ENCODE measurements at regions not wholly inside any gene's neighbourhood (a gene's known extent, or its start where the extent isn't known, plus 50 kb on each side); places are given as distances from the start of the nearest gene placed in this dataset.

GRCh38 chr10:2130705-2131305 is 393.5 kb upstream of the ADARB2 start:
- no peak for DNase-seq (ENCODE audit: low spot score)
- ATAC-seq (ENCODE audit: low read depth): no peak
- Histone ChIP-seq H3K9me3 (ENCODE audit: severe bottlenecking) (no peaks in the 10 kb centered on the region), H3K27me3 (ENCODE audit: insufficient read depth, poor library complexity, severe bottlenecking) (no peaks in the 10 kb centered on the region), H3K27ac (ENCODE audit: poor library complexity, severe bottlenecking) (no peak overlapping the region), H3K4me1 (ENCODE audit: insufficient read depth, poor library complexity, severe bottlenecking) (no peaks in the 10 kb centered on the region), H3K36me3 (ENCODE audit: low read depth) (no peaks in the 10 kb centered on the region), H3K4me3 (ENCODE audit: severe bottlenecking) (no peak overlapping the region)
- TF ChIP-seq CTCF (IDR thresholded peaks at IDR 0.05; ENCODE audit: poor library complexity, severe bottlenecking): no peak

- ATAC-seq (ENCODE audit: low read depth): no peak
- no peak for DNase-seq (ENCODE audit: low spot score)
- H3K4me1 ChIP-seq (ENCODE audit: insufficient read depth, poor library complexity, severe bottlenecking): no peaks in the 10 kb centered on the region
- no peak overlapping the region for H3K27ac ChIP-seq (ENCODE audit: poor library complexity, severe bottlenecking)
- H3K4me3 ChIP-seq (ENCODE audit: severe bottlenecking): no peak overlapping the region
- TF ChIP-seq CTCF (IDR thresholded peaks at IDR 0.05; ENCODE audit: poor library complexity, severe bottlenecking): no peak
- no peaks in the 10 kb centered on the region for H3K9me3 ChIP-seq (ENCODE audit: severe bottlenecking)
- H3K36me3 ChIP-seq (ENCODE audit: low read depth): no peaks in the 10 kb centered on the region
- H3K27me3 ChIP-seq (ENCODE audit: insufficient read depth, poor library complexity, severe bottlenecking): no peaks in the 10 kb centered on the region
Measured at GRCh38 chr10:2128991-2129390, 391.7 kb upstream of the ADARB2 start.

- Histone ChIP-seq H3K4me1 (ENCODE audit: insufficient read depth, poor library complexity, severe bottlenecking) (peaks cover 28% of the 10 kb centered on the region), H3K4me3 (ENCODE audit: severe bottlenecking) (no peak overlapping the region), H3K27me3 (ENCODE audit: insufficient read depth, poor library complexity, severe bottlenecking) (no peaks in the 10 kb centered on the region), H3K27ac (ENCODE audit: poor library complexity, severe bottlenecking) (no peak overlapping the region), H3K9me3 (ENCODE audit: severe bottlenecking) (no peaks in the 10 kb centered on the region), H3K36me3 (ENCODE audit: low read depth) (no peaks in the 10 kb centered on the region)
- TF ChIP-seq CTCF (IDR thresholded peaks at IDR 0.05; ENCODE audit: poor library complexity, severe bottlenecking): no peak
- ATAC-seq (ENCODE audit: low read depth) (no peak), DNase-seq (ENCODE audit: low spot score) (no peak)
Measured at GRCh38 chr10:2124135-2124534, 386.8 kb upstream of the ADARB2 start.

- Histone ChIP-seq H3K4me1 (ENCODE audit: insufficient read depth, poor library complexity, severe bottlenecking) (peaks cover 43% of the 10 kb centered on the region), H3K27me3 (ENCODE audit: insufficient read depth, poor library complexity, severe bottlenecking) (no peaks in the 10 kb centered on the region), H3K9me3 (ENCODE audit: severe bottlenecking) (no peaks in the 10 kb centered on the region), H3K4me3 (ENCODE audit: severe bottlenecking) (no peak overlapping the region), H3K27ac (ENCODE audit: poor library complexity, severe bottlenecking) (peak overlapping the region; percentile 75), H3K36me3 (ENCODE audit: low read depth) (no peaks in the 10 kb centered on the region)
- peak; percentile 69 for ATAC-seq (ENCODE audit: low read depth)
- no peak for DNase-seq (ENCODE audit: low spot score)
- no peak for TF ChIP-seq CTCF (IDR thresholded peaks at IDR 0.05; ENCODE audit: poor library complexity, severe bottlenecking)
Measured at GRCh38 chr10:2122431-2123124, 385.3 kb upstream of the ADARB2 start.

GRCh38 chr10:2121929-2122328 is 384.6 kb upstream of the ADARB2 start:
- peak overlapping the region; percentile 75 for H3K27ac ChIP-seq (ENCODE audit: poor library complexity, severe bottlenecking)
- DNase-seq (ENCODE audit: low spot score) (no peak), ATAC-seq (ENCODE audit: low read depth) (no peak)
- no peaks in the 10 kb centered on the region for H3K27me3 ChIP-seq (ENCODE audit: insufficient read depth, poor library complexity, severe bottlenecking)
- TF ChIP-seq CTCF (IDR thresholded peaks at IDR 0.05; ENCODE audit: poor library complexity, severe bottlenecking): no peak
- peaks cover 45% of the 10 kb centered on the region for H3K4me1 ChIP-seq (ENCODE audit: insufficient read depth, poor library complexity, severe bottlenecking)
- H3K36me3 ChIP-seq (ENCODE audit: low read depth): no peaks in the 10 kb centered on the region
- no peaks in the 10 kb centered on the region for H3K9me3 ChIP-seq (ENCODE audit: severe bottlenecking)
- H3K4me3 ChIP-seq (ENCODE audit: severe bottlenecking): no peak overlapping the region

Measured in RWPE2 (cell line).